HG03159 (cell line): ENCODE measurements at regions not wholly inside any gene's neighbourhood (a gene's known extent, or its start where the extent isn't known, plus 50 kb on each side); places are given as distances from the start of the nearest gene placed in this dataset.
"Not testable (repeated sequence)": the region's sequence is repeated elsewhere in the genome, so short reads cannot be mapped to it uniquely, and the experiment has no call there.

Experiments
- ATAC-seq: cut with Tn5 transposase; IDR thresholded peaks from one replicate; pipeline ENCODE4 v1.9.1; 2021; ENCODE audit warnings: mild to moderate bottlenecking, moderate library complexity; ENCODE audit not compliant: unreplicated experiment

DNA sequence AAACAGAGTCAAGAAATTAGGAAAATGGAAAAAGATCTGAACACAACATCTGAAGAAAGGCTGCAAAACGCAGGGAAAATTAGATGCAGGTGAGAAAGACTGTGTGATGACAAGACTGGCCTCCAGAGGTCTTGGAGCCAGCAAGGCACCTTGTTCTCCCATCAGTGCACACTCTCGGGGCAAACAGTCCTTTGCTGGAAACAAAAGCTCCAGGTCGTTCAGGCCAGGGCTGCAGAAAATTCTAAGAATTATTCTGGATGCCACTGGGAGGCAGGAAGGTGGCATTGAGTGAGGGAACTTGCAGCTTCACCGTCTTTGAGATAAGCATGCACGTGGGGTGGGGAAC lies 219.9 kb upstream of the SSTR4 start:
- ATAC-seq: no peak

DNA sequence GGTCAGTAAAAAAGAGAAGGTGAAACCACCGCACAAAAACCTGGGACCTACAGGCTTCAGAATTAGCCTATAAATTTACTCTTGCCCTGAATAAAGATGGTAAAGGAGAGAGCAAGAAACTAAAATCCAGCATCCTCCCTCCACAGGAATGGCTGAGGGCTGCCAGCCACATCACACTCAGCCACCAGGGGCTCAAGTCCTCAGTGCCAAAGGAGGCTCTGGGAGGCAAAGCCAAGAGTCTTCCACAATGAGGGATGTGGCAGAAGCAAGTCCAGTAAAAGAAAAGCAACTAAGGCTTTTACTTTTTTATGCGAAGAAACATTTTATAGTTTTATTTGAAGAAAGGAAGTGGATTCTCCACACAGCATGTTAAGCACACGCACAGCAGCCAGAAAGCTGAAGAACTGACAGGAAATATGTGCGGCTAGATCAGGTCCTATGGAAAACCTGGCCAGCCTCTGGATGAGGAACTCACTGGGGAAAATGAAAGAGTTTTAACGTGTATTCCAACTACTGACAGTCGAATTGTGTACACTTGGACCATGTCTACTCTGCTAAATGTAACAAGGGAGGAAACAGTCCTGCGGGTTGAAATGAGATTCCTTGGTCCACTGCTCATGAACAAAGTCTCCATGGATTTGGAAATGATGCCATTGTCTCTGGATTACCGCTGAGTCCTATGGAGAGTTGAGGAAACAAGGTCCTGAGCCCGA lies 219.4 kb upstream of the SSTR4 start:
- ATAC-seq: no peak

DNA sequence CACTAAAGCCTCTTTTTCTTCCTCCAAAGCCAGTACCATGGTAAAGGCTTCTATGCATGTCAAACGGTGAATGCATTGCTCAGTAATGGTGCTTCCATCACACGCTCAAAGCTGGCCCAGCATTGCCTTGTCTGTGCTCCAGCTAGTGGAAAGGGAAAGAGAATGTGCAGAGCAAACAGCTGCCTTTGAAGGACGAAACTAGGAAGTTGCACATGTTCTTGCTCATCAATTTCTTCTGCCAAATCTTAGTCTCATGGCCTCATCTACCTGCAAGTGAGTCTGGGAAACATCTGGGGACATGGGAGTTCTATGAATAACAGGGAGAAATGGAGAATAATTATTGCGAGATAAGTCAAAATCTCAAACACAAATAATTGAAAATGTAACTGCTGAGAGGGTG lies 216.5 kb upstream of the SSTR4 start:
- no peak for ATAC-seq

DNA sequence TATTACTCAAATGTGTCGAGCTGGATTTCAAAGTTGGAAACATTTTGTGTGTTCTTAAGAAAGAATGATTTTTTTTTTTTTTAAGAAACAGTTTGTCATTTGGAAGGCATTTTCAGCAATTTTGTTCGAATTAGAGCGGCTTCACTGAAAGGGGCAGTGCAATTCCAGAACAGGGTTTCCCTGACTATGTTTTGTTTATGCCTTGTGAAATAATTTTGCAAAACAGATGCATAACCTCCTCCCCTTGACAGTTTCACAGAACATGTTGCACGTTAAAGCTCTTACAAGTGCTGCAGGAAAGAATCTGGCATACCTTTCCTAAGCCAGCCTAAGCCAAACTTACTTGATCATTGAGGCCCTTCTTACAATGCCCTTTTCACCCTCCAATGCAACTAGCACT lies 216.0 kb upstream of the SSTR4 start:
- ATAC-seq: no peak

DNA sequence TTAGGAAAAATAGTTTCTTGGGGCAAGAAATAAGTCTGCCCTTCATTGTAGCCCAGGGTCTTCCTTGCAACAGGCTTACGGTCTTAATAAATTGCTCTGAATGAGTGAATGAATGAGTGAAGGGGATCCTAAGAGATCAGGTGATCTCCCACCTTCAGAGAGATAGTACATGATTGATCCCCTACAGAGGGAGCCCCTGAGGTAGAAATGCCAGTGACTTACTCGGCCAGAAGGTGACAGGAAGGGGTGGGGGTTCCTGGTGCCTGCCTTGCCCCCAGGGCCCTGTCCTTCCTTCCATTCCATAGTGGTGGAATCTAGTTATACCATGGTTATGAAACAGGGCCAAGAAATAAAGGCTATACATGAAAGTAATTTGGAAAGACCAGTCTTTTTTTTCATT lies 215.3 kb upstream of the SSTR4 start:
- ATAC-seq: no peak

DNA sequence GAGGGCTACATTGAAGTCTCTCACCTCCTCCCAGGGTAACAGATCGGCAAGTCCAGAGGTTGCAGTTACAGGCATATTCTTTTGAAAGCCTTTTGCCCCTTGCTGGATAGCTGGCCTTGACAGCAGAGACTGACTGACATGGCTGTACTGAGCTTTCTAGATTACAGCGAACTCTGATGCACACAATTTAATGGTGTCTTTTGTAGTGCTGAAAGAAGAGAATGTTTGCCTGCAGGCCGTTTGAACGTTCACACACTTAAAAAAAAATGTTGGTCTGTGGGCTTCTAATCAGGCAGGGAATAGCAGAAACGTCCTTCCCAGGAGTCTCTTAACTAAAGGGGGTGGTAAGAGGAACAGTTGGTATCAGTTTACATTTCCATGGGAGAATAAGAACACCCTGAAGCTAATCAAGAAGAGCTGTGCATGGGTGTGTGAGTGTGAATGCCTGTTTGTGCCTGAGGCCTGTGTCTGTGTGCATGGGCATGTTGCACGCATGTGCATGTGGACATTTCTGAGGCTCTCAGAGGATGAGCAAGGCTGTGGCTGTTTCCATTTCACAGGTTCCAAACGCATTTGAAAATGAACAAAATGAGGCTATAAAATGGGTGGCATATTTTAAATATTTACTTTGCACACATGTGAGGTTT lies 213.9 kb upstream of the SSTR4 start:
- ATAC-seq: no peak

DNA sequence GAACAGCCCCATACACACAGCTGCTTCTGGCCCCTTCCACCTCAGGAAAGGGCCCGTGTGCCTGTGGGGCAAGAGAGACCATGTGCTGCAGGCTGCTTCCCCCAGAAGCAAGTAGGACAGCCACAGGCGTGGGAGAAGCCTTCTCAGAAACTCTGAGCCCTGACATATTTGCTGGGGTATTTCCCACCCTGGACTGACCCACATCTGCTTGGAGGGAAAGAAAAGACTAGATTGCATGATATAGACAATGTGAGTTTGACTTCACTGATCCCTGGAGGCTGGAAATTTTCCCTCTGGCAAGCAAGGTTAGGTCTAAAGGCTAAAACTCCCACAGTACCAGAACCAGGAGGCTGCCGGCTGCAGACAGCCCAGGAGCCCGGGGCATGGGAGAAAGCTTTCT lies 213.3 kb upstream of the SSTR4 start:
- no peak for ATAC-seq

DNA sequence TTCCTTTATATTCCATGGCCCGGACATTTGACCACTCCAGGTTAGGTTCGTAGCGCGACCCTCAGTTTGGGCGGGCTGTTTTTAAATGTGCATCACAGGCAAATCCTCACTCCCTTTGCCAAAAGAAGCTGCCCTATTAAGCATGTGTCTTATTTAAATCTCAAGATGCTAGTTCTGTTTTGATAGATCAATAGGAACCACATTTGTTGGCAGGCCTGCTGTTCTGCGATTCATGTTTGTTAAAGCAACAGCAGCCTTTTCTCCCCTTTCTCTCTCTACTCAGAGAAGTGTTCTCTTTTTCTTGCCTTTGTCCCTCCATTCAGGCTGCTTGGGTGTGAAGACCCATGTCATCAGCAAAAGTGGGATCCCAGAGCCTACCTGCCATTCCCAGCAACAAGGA lies 212.0 kb upstream of the SSTR4 start:
- ATAC-seq: no peak

DNA sequence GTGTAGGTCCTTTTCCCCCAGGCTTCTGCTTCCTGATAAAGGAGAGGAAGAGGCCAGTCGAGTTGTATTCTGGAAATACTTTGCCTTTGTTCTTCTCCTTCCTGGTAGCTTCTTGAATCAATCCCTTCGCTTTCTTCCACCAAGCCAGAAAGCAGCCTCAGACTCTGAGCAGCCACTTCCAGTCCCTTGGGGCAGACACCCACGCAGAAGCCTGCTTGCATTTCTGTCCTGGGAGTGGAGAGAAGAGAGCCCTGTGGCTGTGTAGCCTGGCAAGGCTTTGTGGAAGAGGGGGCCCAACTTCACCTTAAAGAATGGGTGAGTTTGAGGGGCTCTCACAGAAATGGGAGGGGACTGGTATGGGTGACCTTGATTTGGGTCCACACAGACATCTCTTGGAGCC lies 211.0 kb upstream of the SSTR4 start:
- ATAC-seq: no peak

DNA sequence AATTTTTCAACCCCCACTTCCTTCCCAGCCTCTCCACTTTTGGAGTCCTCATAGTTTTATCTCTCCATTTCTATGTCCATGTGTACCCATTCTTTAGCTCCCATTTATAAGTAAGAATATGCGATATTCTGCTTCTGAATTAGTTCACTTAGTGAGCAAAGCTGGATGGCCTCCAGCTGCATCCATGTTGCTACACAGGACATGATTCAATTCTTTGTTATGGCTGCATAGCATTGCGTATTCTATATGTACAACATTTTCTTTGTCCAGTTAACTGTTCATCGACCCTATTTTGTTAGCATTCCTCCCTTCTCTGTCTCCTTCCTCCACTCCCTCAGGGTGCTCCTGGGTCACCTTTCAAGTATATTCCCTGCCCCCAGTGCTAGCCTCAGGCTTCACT lies 210.0 kb upstream of the SSTR4 start:
- no peak for ATAC-seq

DNA sequence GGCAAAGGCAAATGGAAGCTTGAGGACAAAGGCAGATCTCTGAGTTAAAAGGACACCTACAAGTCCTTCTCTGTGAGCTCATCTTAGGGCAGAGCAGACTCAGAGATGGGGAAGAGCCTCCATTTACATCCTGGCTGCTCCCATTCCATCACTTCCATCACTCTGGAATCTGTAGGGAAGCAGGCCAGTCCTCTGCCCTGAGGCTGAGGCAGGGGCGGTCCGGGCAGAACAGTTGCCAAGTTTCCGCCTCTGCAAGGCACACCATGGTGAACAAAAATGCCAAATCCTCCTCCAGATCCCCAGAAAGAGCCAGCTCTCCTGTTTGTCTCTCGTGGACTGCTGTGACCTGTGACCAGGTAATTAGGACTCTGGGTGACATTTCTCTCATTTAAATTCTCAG lies 209.6 kb upstream of the SSTR4 start:
- ATAC-seq: no peak

DNA sequence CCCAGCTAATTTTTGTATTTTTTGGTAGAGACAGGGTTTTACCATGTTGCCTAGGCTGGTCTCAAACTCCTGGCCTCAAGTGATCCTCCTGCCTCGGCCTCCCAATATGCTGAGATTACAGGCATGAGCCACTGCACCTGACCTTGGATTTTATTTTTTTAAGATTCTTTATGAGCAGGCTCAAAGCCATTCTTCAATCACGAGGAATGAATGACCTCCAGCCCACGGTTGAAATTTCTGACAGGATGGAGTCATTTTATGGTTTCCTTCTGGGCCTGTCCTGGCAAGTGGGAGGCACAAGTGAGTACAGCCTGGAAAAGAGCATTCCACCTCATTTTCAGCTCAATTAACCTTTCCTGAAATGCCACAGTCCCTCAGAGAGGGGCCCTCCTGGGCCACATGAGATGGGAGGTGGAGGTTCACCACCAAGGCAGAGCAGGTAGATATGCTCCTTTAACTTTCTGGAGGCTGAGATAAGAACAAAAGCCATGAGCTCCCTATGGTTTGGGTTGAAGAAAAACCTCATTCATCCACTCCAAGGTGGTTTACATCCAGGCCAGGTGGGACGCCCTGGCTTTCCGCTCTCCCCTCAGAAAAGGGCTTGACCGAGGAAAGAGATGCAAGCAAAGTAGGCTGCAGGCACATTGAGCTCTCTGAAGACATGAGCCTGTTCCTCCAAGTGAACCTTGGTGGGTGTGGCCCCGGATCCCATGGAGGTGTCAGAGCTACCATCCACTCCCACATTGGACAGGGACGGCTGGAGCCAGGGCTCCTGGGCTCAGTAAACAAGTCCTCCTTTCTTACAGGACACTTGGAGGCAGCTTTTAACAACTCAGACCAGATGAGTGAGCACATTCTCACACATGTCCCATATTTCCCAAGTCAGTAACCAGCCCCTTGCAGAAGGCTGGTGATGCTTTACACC lies 208.5 kb upstream of the SSTR4 start:
- ATAC-seq: no peak

DNA sequence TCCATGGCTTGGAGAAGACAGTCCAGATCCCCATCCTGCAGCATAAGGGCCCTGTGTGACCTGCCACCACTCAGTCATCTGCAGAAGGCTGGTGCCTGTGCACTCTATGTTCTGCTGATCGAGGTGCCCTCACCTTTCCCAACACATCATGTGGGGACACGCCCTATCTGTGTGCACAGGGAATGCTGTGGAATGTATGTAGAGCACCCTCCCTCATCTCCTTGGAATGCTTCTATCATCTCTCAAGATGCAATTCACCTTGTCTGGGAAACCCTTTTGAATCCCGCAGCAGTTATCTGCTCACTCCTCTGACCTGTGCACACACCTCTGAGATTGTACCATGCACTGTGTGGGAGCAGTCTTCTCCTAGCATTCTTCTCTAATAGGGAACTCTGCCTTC lies 207.2 kb upstream of the SSTR4 start:
- no peak for ATAC-seq

DNA sequence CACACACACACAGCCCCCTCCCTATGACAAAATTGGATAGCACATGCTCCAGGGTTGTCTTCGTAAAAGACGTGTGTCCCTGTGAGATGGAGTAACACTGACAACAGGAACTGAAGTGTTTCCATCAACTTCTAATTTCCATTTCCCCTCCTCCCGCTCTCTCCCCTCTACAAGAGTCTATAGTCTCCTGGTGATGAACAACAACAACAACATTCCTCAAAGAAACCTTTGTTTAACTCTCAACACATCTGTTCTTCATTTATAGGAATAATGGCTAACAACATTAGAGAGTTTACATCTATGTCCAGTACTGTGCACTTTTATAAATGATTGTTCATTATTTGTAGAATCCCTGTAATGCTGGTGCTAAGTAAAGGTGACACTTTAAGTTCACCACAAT lies 205.8 kb upstream of the SSTR4 start:
- ATAC-seq: no peak

DNA sequence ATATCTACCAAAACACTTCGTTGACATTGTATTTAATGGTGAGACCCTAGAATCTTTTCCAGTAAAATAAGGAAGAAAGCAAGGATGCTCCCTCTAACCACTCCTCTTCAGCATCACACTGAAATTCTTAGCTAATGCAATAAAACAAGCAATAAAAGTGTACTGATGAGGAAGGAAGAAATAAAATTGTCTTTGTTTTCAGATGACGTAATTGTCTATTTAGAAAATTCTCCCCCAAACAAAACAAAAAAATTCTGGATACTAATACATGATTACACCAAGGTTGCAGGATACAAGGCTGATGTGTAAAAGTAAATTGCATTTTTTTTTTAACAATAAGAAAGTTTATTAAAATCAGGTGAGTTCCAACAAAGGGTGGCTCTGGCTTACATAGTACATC lies 205.0 kb upstream of the SSTR4 start:
- no peak for ATAC-seq

DNA sequence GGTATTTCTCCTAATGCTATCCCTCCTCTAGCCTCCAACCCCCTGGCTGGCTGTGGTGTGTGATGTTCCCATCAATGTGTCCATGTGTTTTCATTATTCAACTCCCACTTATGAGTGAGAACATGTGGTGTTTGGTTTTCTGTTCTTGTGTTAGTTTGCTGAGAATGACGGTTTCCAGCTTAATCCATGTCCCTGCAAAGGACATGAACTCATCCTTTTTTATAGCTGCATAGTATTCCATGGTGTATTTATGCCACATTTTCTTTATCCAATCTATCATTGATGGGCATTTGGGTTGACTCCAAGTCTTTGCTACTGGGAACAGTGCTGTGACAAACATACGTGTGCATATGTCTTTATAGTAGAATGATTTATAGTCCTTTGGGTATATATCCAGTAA lies 204.4 kb upstream of the SSTR4 start:
- not testable (repeated sequence) for ATAC-seq

DNA sequence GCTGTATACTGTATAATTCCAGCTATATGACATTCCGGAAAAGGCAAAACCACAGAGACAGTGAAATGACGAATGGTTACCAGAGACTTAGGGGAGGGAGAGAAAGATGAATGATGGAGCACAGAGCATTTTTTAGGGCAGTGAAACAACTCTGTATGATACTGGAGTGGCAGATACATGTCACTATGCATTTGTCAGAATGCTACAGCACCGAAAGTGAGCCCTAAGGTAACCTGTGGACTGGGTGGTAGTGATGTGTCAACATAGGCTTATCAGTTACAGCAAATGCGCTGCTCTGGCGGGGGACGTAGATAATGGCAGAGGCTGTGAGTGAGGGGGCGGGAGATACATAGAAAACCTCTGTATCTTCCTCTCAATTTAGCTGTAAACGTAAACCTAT lies 201.3 kb upstream of the SSTR4 start:
- no peak for ATAC-seq

DNA sequence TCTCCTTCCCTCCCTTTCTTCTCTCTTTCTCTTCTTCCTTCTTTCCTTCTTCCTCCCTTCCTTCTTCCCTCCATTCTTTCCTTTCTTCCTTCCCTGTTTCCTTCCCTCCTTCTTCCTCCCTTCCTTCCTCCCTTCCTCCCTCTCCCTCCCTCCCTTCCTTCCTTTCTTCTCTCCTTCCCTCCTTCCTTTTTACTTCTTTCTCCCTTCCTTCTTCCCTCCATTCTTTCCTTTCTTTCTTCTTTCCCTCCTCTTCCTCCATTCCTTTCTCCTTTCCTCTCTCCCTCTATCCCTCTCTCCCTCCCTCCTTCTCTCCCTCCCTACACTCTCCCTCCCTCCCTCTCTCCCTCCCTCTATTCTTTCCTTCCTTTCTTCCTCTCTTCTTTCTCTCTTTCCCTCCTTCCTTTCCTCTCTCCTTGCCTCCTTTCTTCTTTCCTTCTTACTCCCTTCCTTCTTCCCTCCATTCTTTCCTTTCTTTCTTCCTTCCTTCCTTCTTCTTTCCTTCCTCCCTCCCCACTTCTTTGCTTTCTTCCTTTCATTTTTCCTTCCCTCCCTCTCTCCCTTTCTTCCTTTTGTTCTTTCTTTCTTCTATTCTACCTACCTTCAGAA lies 200.4 kb upstream of the SSTR4 start:
- no peak for ATAC-seq

DNA sequence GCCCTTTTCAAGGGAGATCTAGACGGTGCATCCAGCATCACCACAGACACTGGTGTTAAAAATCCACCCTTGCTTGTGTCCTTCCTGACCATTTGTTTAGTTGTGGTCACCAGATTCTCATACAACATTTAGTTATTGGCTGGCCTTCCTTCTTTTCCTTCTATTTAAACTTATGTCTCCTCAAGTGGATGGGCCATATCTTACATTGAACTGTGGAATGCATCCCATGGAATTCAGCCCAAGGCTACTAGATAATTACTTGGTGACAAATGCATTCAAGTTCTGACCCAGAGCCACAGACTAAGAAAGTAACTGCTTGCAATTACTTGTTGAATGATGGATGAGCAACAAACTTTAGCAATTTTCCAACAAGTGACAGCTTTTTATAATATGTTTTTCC lies 198.9 kb upstream of the SSTR4 start:
- ATAC-seq: no peak

DNA sequence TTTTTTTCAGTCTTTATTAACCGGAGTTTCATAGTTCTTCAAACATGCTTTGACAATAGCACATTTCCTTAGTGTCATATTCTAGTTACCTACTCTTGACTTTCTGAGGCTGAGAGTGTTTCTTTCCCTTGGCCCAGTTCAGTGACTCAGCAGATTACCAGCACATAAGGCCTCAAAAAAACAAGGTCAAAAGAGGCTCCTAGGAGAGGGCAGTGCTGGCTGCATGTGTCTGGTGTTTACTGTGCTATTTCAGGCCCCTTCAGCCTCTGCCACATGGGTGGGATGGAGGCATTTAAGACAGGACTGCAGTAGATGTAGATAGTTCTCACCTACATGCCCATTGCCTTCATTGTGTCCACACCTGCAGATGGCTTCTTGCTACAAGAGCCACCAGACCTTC lies 198.2 kb upstream of the SSTR4 start:
- no peak for ATAC-seq

DNA sequence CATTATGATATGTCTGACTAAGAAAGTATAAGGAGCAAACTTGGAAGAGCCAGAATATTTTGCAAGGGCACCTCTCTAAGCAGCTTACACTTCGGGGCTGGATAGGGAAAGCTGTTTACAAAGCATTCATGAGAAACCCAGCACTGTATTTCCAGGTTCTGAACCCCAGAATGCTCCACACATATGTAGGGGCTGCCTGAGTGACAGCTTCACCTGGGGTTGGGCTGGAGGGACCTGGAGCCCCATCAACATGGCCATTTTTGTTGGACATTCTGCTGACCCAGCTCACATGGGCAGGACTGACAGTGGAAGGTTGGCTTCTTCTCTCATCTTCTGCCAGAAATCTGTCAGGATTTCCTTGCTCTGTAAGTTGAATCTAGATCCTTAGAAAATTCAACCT lies 197.1 kb upstream of the SSTR4 start:
- ATAC-seq: no peak

DNA sequence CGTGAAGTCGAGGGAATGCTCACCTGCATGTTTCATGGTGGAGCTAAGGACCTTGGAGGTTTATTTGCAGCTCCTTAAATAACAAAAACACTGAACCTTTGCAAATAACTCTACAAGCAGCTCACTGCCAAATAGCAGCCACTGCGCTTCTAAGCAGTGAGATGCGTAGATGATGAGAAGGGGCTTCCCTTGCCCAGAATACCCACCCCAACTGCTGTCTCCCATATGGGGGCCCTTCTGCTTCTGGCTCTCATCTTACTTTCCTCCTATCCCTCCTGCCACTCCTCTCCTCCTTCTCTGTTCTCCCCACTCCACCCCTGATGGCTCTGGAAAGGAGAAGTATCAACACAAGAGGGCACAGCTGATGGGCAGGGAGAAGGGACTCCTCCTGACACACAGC lies 193.3 kb upstream of the SSTR4 start:
- no peak for ATAC-seq
